ENCODE measurements at regions not wholly inside any gene's neighbourhood (a gene's known extent, or its start where the extent isn't known, plus 50 kb on each side); places are given as distances from the start of the nearest gene placed in this dataset.

- Histone ChIP-seq H3K4me3 (replicated peaks; ENCODE audit: low read depth, low read length) (no peak overlapping the region), H3K27me3 (replicated peaks; ENCODE audit: control insufficient read depth, insufficient read depth, low read length) (peaks cover 4% of the 10 kb centered on the region; the same call in 1 of the 2 replicates), H3K36me3 (ENCODE audit: control insufficient read depth, insufficient read depth, low read length) (no peaks in the 10 kb centered on the region)
- no peak for TF ChIP-seq CTCF (IDR thresholded peaks at IDR 0.05; ENCODE audit: insufficient read depth, low read length, poor library complexity, severe bottlenecking)
- no peak for DNase-seq (ENCODE audit: extremely low read depth, insufficient read length)
These were observed 314.9 kb upstream of the NPVF start for GRCh38 chr7:25543210-25543609.

- TF ChIP-seq CTCF (IDR thresholded peaks at IDR 0.05; ENCODE audit: insufficient read depth, low read length, poor library complexity, severe bottlenecking) = no peak
- H3K4me3 ChIP-seq (replicated peaks; ENCODE audit: low read depth, low read length) = no peak overlapping the region
- H3K36me3 ChIP-seq (ENCODE audit: control insufficient read depth, insufficient read depth, low read length) = no peaks in the 10 kb centered on the region
- no peak for DNase-seq (ENCODE audit: extremely low read depth, insufficient read length)
- peaks cover 4% of the 10 kb centered on the region; the same call in 1 of the 2 replicates for H3K27me3 ChIP-seq (replicated peaks; ENCODE audit: control insufficient read depth, insufficient read depth, low read length)
These were observed 315.5 kb upstream of the NPVF start for GRCh38 chr7:25543798-25544197.

GRCh38 chr7:25544254-25544653 lies 316.0 kb upstream of the NPVF start:
- Histone ChIP-seq H3K27me3 (replicated peaks; ENCODE audit: control insufficient read depth, insufficient read depth, low read length) (peaks cover 4% of the 10 kb centered on the region; the same call in 1 of the 2 replicates), H3K36me3 (ENCODE audit: control insufficient read depth, insufficient read depth, low read length) (no peaks in the 10 kb centered on the region), H3K4me3 (replicated peaks; ENCODE audit: low read depth, low read length) (no peak overlapping the region)
- no peak for DNase-seq (ENCODE audit: extremely low read depth, insufficient read length)
- TF ChIP-seq CTCF (IDR thresholded peaks at IDR 0.05; ENCODE audit: insufficient read depth, low read length, poor library complexity, severe bottlenecking) = no peak

GRCh38 chr7:25545124-25546008 lies 317.1 kb upstream of the NPVF start:
- no peaks in the 10 kb centered on the region for H3K36me3 ChIP-seq (ENCODE audit: control insufficient read depth, insufficient read depth, low read length)
- H3K4me3 ChIP-seq (replicated peaks; ENCODE audit: low read depth, low read length) = no peak overlapping the region
- no peak for DNase-seq (ENCODE audit: extremely low read depth, insufficient read length)
- H3K27me3 ChIP-seq (replicated peaks; ENCODE audit: control insufficient read depth, insufficient read depth, low read length) = peaks cover 4% of the 10 kb centered on the region; the same call in 1 of the 2 replicates
- TF ChIP-seq CTCF (IDR thresholded peaks at IDR 0.05; ENCODE audit: insufficient read depth, low read length, poor library complexity, severe bottlenecking) = no peak

GRCh38 chr7:25546306-25546705 lies 318.0 kb upstream of the NPVF start:
- Histone ChIP-seq H3K4me3 (replicated peaks; ENCODE audit: low read depth, low read length) (no peak overlapping the region), H3K27me3 (replicated peaks; ENCODE audit: control insufficient read depth, insufficient read depth, low read length) (peaks cover 4% of the 10 kb centered on the region; the same call in 1 of the 2 replicates)

More at GRCh38 chr7:25546306-25546705, 318.0 kb upstream of the NPVF start:
- no peaks in the 10 kb centered on the region for H3K36me3 ChIP-seq (ENCODE audit: control insufficient read depth, insufficient read depth, low read length)
- TF ChIP-seq CTCF (IDR thresholded peaks at IDR 0.05; ENCODE audit: insufficient read depth, low read length, poor library complexity, severe bottlenecking) = no peak
- DNase-seq (ENCODE audit: extremely low read depth, insufficient read length) = no peak

Measured in GM06990 (cell line).